CD4-positive, alpha-beta T cell treated with Interleukin-6 at 100 ng/mL for 8 hours (primary cell): ENCODE measurements at regions not wholly inside any gene's neighbourhood (a gene's known extent, or its start where the extent isn't known, plus 50 kb on each side); places are given as distances from the start of the nearest gene placed in this dataset.

ENCODE experiments used
- DNase-seq: peaks from one replicate; pipeline ENCODE4 v3.0.0-alpha.2; 2020; ENCODE audit warnings: mixed read lengths, low spot score

GRCh38 chr4:65911720-65912119 is 241.4 kb upstream of the EPHA5 start:
- no peak for DNase-seq

DNA sequence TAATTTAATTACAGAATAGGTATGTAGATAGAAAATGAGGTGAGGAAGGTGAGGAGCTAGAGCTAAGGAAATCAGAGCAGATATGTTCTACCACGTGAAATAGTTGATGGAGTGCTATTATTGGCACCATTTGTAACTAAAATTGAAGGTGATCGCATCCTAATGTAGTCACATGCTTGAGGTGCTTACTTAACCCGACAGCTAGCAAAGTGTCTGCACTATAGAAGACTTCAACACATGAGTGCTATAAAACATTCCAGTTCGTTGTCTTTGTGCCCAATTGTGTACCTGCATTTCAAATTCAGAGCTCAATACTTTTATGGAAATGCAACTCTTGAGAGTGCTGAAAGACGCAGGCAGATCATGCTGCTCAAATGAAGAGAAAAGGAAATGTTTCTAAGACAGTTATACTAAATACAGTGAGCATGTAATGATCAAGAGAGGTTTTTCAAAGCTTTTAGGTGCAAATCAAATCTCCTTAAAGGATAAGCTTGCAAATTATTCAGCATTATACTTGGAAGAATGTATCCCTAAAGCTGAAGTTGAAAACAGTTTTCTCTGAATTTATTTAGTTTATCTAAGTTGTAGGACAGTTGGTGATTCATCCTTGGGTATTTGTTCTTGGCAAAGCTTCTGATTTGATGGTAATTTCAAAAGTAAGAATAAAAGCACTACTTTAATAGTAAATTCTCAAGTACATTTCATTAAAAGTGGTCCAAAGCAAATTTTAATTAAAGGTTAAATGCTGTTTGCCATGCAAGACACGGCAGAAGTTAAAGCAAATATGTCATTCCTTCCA is 223.9 kb upstream of the EPHA5 start:
- DNase-seq = no peak

DNA sequence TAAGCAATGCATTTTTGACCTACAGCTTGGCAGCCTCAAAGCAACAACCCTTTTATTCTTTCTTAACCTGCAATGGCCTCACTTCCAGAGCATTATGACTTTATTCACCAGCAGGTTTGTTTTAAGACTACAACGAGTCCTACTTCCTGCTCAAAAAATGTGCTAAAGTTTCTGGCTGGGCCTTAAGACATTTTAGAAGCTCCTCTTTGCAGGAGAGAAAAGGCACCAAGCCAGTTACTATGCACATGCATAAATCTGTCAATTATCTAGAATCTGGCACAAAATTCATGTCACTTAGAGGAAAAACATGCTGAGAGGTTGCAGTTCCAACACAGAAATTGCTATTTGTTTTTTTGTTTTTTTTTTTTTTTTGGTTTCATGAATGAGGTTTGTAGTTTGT is 223.0 kb upstream of the EPHA5 start:
- DNase-seq = no peak

GRCh38 chr4:65880594-65880993 is 210.3 kb upstream of the EPHA5 start:
- DNase-seq = no peak

- DNase-seq = no peak
Observed at GRCh38 chr4:65868096-65868824, 198.0 kb upstream of the EPHA5 start.

DNA sequence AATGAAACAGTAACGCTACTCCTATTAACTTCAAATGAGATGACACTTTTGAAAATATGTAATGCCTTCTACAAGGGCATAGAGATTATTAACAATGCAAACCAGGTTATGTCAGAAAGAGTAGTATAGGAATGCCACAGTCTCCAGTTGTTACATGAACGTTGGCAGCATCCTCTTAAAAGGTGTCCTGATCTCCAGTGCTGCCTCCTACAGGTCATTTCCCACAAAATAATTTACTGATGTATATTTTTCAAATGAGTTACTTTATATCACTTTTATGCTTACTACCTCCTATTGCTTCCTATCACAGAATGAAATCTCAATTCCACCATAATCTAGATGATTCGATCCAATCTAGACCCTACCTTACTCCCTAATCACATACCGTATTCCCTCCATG is 195.2 kb upstream of the EPHA5 start:
- no peak for DNase-seq

DNA sequence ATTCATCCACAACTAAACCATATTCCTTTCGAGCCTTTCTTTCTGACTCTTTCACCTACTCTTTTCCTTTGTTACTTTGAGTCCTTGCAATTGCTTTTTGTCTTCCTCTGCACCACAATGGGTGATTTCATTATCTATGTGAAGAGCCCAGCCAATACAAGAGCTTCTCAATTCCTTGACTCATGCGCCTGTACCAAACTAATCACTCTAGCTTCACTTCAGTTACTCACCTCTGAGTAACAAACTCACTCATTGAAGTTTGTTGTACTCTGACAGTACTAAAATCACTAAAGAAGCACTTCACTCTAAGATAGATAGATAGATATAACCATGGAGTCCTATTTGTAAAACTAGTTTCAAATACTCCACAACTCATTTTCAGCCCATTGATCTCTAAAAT is 191.7 kb upstream of the EPHA5 start:
- no peak for DNase-seq

DNA sequence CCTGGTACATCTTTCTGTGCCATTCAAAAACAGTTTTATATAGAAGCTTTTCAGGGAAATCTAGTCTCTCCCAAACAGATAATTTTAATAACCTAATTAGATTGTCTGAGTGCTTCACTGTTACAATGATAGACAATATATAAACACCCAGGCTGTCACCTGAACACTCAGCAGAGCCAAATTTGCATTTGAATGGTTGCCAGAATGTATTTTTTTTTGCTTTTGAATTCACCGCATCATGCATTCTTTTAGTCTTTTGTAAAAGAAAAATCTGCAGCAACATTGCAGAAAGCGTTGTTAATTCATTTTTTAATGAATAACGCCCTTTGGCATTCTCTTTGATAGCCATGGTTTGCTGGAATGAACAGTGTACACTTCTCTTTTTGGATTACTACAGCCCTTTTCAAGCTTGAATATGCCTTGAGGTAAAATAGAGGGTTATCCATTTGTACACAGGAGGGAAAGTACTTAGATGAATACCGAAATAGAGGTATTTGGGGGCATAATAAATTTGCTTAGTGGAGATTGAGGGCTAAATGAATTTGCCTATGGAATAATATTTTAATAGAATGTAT is 175.0 kb upstream of the EPHA5 start:
- no peak for DNase-seq

- DNase-seq = no peak
Observed at GRCh38 chr4:65839164-65839931, 169.1 kb upstream of the EPHA5 start.

DNA sequence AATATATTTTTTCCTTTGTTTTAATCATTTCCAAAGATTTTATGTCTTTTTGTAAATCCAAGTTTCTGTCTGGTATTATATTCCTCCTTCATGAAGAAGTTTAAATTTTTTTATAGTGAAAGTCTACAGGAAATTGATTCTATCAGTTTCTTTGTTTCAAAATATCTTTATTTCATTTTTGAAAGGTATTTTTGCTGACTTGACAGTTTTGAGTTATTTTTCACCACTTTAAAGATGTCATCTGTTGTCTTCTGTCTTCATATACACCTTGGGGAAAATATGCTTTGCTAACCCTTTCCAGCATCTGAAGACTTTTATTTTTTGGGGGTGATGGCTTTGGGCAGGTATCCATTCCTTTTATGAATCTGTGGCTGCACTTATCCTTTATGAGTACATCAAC is 164.4 kb upstream of the EPHA5 start:
- DNase-seq = no peak

- no peak for DNase-seq
Observed at GRCh38 chr4:65831828-65832227, 161.5 kb upstream of the EPHA5 start.

DNA sequence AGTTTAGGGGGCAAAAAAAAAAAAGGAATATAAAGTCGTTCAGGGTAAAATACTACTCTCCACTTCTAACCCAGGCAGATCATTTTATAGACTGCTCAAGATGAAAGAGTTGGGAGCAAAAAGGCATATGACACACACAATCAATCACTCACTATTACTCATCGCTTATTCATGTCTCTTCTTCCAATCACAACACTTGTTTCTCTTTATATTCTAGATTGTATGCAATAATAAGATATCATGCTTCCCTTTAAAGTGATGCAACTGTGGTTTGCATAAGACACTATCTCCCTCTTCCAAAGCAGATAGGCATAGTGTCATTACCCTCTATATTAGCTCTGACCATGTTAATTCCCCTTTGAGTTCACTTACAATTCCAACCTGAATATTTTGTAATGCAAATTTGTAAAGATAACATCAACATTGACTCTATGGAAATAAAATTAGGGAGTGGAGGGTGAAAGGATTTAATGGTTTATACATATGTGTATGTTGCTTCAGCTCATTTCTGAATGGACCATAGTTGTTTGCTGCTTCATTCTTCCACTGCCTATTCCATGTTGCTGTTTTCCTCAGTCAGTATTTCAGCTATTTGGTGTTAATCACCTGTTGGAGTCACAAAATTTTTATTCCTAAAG is 154.9 kb upstream of the EPHA5 start:
- DNase-seq = no peak

GRCh38 chr4:65819192-65819591 is 148.9 kb upstream of the EPHA5 start:
- no peak for DNase-seq

GRCh38 chr4:65805936-65806335 is 135.6 kb upstream of the EPHA5 start:
- DNase-seq = no peak

GRCh38 chr4:65799513-65799912 is 129.2 kb upstream of the EPHA5 start:
- DNase-seq = no peak

DNA sequence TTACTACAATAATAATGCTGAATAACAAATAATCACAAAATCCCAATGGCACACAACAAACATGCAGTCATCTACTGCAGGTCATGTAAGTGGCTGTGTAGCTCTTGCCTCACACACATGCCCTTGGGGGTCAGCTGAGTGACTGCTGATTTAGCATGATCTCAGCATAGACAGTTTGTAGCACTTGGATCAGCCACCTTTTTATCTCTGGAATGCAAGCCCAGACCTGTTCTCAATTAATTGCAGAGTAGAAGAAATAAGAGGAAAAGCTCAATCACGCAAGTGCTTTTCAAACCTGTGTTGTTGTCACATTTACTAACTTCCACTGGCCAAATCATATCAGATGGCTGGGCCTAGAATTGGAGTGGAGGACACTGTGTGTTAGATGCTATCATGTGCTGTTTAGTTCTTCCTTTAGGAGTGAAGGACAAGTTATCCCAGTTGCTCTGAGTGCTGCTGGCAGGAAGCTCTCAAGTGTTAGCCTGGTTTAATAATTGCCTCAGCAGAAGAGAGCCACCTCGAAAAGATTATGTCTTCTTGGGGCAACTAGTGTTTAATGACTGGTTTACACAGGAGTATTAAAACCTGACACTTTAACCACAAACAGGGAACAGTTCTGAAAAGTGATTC is 128.3 kb upstream of the EPHA5 start:
- DNase-seq = no peak

DNA sequence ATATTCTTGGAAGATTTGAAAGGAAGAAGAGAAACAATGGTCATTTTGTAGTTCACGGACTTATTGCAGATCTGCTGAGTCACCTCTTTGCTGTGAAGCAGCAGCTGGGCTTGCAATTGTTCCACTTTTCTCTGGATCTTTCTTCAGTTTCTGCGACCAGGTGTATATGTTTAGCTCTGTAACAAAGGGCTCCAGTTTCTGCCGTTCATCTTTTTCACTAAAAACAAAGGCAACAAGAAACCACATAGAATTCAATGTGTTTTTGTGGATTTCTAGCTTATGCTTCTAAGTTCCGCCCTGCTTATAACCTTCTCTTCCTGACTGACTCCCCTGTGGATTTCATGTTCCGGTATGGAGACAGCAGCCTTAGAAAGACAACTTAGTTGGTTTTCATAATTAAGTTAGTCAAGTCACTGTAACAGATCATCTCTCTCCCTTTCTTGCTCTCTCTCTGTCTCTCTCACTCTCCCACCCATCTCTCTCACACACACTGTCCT is 121.6 kb upstream of the EPHA5 start:
- no peak for DNase-seq

- DNase-seq = no peak
Observed at GRCh38 chr4:65791111-65791811, 121.0 kb upstream of the EPHA5 start.

DNA sequence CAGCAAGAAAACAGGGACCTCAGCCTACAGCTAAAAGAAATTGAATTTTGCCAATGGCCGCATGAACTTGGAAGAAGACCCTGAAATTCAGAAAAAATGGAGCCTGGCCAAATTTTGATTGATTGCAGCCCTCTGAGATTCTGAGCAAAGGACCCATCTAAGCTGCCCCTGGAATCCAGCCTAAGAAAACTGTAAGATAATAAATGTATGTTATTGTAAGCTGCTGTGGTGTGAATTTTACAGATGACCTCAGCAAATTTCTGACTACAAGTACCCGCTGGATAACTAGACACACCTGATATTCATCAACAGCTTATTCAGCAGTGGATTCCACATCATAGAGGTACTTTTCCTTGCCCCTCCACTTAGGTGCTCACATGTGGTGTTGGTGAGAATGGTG is 119.5 kb upstream of the EPHA5 start:
- DNase-seq = no peak

GRCh38 chr4:65789341-65789740 is 119.1 kb upstream of the EPHA5 start:
- no peak for DNase-seq

DNA sequence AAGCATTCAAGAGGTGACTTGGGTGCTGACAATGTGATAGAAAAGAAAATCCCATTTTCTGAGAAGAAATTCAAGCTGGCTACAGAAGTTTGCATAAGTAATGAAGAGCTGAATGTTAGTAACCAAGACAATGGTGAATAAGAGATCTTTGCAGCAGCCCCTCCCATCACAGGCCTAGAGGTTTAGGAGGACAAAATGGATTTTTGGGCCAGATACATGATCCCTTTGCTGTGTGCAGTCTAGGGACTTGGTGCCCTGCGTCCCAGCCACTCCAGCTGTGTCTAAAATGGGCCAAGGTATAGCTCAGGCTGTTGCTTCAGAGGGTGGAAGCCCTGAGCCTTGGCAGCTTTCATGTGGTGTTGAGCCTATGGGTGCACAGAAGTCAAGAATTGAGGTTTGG is 107.0 kb upstream of the EPHA5 start:
- DNase-seq = no peak
